ENCODE measurements at regions not wholly inside any gene's neighbourhood (a gene's known extent, or its start where the extent isn't known, plus 50 kb on each side); places are given as distances from the start of the nearest gene placed in this dataset.
A peak's percentile ranks its signal among the peaks of the same experiment; 100 is the strongest.

- POLR2A ChIA-PET, result no interaction called here
- H3K9me3 ChIP-seq (ENCODE audit: control insufficient read depth, insufficient read depth, low read depth, low read length), result no peaks in the 10 kb centered on the region
- no peaks in the 10 kb centered on the region for H3K36me3 ChIP-seq (ENCODE audit: control insufficient read depth in 2 of 2, insufficient read depth in 1 of 2, low read length in 2 of 2)
- H3K4me3 ChIP-seq (ENCODE audit: low read depth, low read length), result no peak overlapping the region
- no peak overlapping the region for H3K27ac ChIP-seq (ENCODE audit: extremely low read depth, low read depth, low read length)
- TF ChIP-seq ZFP3 (tag by site-specific recombination; IDR thresholded peaks at IDR 0.05; ENCODE audit: low read depth) (0 out of 2 replicates have a peak, but pooled peaks have one; percentile 47), PRDM4 (tag by site-specific recombination; IDR thresholded peaks at IDR 0.05) (no peak), ZNF654 (tag by site-specific recombination; IDR thresholded peaks at IDR 0.05; ENCODE audit: low read depth) (peak; percentile 39), REPIN1 (tag by site-specific recombination; IDR thresholded peaks at IDR 0.05; ENCODE audit: low read depth) (no peak), CTCF (tag by site-specific recombination; IDR thresholded peaks at IDR 0.05) (peak; percentile 60; the same call in 1 of the 2 replicates)
- H3K4me1 ChIP-seq (ENCODE audit: control insufficient read depth, insufficient read depth, low read length), result no peaks in the 10 kb centered on the region
- CTCF ChIA-PET, result interaction anchor here (0.7 to 1.7 kb wide), 7 partner anchors 10 to 550 kb away, joined by 3 to 6 read pairs (median 3); no protein-coding TSS in a partner anchor
Observed at GRCh38 chr17:34443619-34444469, 80.8 kb upstream of the CCL1 start.

- H3K9me3 ChIP-seq (ENCODE audit: control insufficient read depth, insufficient read depth, low read depth, low read length), result no peaks in the 10 kb centered on the region
- H3K36me3 ChIP-seq (ENCODE audit: control insufficient read depth in 2 of 2, insufficient read depth in 1 of 2, low read length in 2 of 2), result no peaks in the 10 kb centered on the region
- no peaks in the 10 kb centered on the region for H3K4me1 ChIP-seq (ENCODE audit: control insufficient read depth, insufficient read depth, low read length)
- POLR2A ChIA-PET, result no interaction called here
- CTCF ChIA-PET, result interaction anchor here (0.7 to 1.7 kb wide), 2 partner anchors 9 to 449 kb away, joined by 3 to 5 read pairs; no protein-coding TSS in a partner anchor
- no peak for TF ChIP-seq ATF2 (tag by site-specific recombination; IDR thresholded peaks at IDR 0.05; ENCODE audit: low read depth)
- TF ChIP-seq ZNF629 (tag by site-specific recombination; IDR thresholded peaks at IDR 0.05), result no peak
- TF ChIP-seq ZNF555 (tag by site-specific recombination; conservative IDR thresholded peaks at IDR 0.05), result no peak
- no peak for TF ChIP-seq RBAK (tag by site-specific recombination; IDR thresholded peaks at IDR 0.05)
- no peak for TF ChIP-seq SALL2 (tag by site-specific recombination; IDR thresholded peaks at IDR 0.05; ENCODE audit: borderline replicate concordance)
- no peak for TF ChIP-seq ZNF398 (tag by site-specific recombination; IDR thresholded peaks at IDR 0.05)
- TF ChIP-seq ZNF792 (tag by site-specific recombination; IDR thresholded peaks at IDR 0.05), result no peak
- no peak for TF ChIP-seq ZNF362 (tag by site-specific recombination; IDR thresholded peaks at IDR 0.05)
- no peak for TF ChIP-seq ZNF175 (tag by site-specific recombination; IDR thresholded peaks at IDR 0.05)
- no peak for TF ChIP-seq ZNF324 (tag by site-specific recombination; IDR thresholded peaks at IDR 0.05)
- no peak for TF ChIP-seq ZNF530 (tag by site-specific recombination; IDR thresholded peaks at IDR 0.05; ENCODE audit: low read depth)
- no peak for TF ChIP-seq ZNF621 (tag by site-specific recombination; IDR thresholded peaks at IDR 0.05)
- H3K27ac ChIP-seq (ENCODE audit: extremely low read depth, low read depth, low read length), result no peak overlapping the region
- no peak overlapping the region for H3K4me3 ChIP-seq (ENCODE audit: low read depth, low read length)
Observed at GRCh38 chr17:34442387-34443111, 79.5 kb upstream of the CCL1 start.

All from HEK293 (cell line).